NB4 (cell line): ENCODE measurements at regions not wholly inside any gene's neighbourhood (a gene's known extent, or its start where the extent isn't known, plus 50 kb on each side); places are given as distances from the start of the nearest gene placed in this dataset.

Source experiments
- POLR2A ChIP-seq: IDR thresholded peaks from 2 replicates; pipeline ENCODE4 v1.6.1; 2011; ENCODE audit warnings: mild to moderate bottlenecking; ENCODE audit not compliant: insufficient read length; ENCODE audit errors: extremely low read depth
- TF ChIP-seq, protein P1 (sequence below): IDR thresholded peaks from one replicate; pipeline ENCODE4 v1.5.1; 2012; ENCODE audit warnings: low read depth, low read length
- TF ChIP-seq, protein P2 (sequence below): IDR thresholded peaks from 2 replicates; pipeline ENCODE4 v1.6.1; 2011; ENCODE audit warnings: low read depth, low read length

GRCh38 chr18:42437646-42438045 lies 482.6 kb downstream of the PIK3C3 start:
- TF ChIP-seq, protein P1, sequence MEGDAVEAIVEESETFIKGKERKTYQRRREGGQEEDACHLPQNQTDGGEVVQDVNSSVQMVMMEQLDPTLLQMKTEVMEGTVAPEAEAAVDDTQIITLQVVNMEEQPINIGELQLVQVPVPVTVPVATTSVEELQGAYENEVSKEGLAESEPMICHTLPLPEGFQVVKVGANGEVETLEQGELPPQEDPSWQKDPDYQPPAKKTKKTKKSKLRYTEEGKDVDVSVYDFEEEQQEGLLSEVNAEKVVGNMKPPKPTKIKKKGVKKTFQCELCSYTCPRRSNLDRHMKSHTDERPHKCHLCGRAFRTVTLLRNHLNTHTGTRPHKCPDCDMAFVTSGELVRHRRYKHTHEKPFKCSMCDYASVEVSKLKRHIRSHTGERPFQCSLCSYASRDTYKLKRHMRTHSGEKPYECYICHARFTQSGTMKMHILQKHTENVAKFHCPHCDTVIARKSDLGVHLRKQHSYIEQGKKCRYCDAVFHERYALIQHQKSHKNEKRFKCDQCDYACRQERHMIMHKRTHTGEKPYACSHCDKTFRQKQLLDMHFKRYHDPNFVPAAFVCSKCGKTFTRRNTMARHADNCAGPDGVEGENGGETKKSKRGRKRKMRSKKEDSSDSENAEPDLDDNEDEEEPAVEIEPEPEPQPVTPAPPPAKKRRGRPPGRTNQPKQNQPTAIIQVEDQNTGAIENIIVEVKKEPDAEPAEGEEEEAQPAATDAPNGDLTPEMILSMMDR, result no peak
- TF ChIP-seq, protein P2, sequence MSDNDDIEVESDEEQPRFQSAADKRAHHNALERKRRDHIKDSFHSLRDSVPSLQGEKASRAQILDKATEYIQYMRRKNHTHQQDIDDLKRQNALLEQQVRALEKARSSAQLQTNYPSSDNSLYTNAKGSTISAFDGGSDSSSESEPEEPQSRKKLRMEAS, result no peak
- no peak for TF ChIP-seq POLR2A
